ENCODE measurements at regions not wholly inside any gene's neighbourhood (a gene's known extent, or its start where the extent isn't known, plus 50 kb on each side); places are given as distances from the start of the nearest gene placed in this dataset.

DNA sequence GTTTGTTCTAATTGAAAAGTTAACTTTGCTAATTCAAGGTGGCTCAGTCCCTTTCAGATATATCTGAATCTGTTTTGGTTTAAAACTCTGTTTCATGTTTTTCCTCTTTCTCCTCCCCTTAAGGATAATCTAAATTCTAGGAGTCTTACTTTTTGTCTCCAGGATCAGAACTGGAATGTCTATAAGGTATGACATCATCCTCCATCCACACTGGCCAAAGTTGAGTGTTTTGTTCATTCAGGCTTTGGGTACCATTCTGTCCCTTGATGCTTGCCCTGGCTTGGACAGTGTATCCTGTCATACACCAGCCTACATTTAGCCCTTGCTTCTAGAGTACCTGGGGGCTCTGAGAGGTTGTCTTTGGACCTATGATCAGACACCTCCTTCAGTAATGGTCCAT lies 56.8 kb upstream of the ANTXR2 start:
- ChIA-PET POLR2A (ENCODE audit: unreplicated experiment) (no interaction called here), CTCF (no interaction called here)
- no peak overlapping the region for H3K4me2 ChIP-seq (ENCODE audit: low read depth, low read length)
- H4K5ac ChIP-seq (ENCODE audit: low read depth, low read length): no peak overlapping the region
- dilution Hi-C loops (cut with HindIII; ENCODE audit: low sequenced_read_pairs, unreplicated experiment) (no loop called here), in situ Hi-C loops (cut with MboI; ENCODE audit: low sequenced_read_pairs) (no loop called here), intact Hi-C loops (cut with micrococcal nuclease) (no loop called here)
- H3K18ac ChIP-seq (ENCODE audit: low read depth, low read length): no peak overlapping the region; the same call in 1 of the 2 replicates
- H2BK15ac ChIP-seq (ENCODE audit: low read depth, low read length): 0 out of 3 replicates have a peak overlapping the region, but pooled peaks have one; percentile 0
- H2AK5ac ChIP-seq (ENCODE audit: low read depth, low read length): no peak overlapping the region
- H2BK20ac ChIP-seq (ENCODE audit: low read depth, low read length): no peak overlapping the region
- no peak overlapping the region for H3K27ac ChIP-seq (ENCODE audit: insufficient read depth, low read length)
- no peak for TF ChIP-seq NFE2L2 (IDR thresholded peaks at IDR 0.05; ENCODE audit: low read depth, low read length)
- TF ChIP-seq CHD1 (IDR thresholded peaks at IDR 0.05; ENCODE audit: low read depth, low read length): no peak
- TF ChIP-seq RAD21 (IDR thresholded peaks at IDR 0.05; ENCODE audit: low read length): no peak
- TF ChIP-seq, protein P1, sequence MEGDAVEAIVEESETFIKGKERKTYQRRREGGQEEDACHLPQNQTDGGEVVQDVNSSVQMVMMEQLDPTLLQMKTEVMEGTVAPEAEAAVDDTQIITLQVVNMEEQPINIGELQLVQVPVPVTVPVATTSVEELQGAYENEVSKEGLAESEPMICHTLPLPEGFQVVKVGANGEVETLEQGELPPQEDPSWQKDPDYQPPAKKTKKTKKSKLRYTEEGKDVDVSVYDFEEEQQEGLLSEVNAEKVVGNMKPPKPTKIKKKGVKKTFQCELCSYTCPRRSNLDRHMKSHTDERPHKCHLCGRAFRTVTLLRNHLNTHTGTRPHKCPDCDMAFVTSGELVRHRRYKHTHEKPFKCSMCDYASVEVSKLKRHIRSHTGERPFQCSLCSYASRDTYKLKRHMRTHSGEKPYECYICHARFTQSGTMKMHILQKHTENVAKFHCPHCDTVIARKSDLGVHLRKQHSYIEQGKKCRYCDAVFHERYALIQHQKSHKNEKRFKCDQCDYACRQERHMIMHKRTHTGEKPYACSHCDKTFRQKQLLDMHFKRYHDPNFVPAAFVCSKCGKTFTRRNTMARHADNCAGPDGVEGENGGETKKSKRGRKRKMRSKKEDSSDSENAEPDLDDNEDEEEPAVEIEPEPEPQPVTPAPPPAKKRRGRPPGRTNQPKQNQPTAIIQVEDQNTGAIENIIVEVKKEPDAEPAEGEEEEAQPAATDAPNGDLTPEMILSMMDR (conservative IDR thresholded peaks at IDR 0.05; ENCODE audit: low read depth, low read length): no peak
- TF ChIP-seq, protein P2, sequence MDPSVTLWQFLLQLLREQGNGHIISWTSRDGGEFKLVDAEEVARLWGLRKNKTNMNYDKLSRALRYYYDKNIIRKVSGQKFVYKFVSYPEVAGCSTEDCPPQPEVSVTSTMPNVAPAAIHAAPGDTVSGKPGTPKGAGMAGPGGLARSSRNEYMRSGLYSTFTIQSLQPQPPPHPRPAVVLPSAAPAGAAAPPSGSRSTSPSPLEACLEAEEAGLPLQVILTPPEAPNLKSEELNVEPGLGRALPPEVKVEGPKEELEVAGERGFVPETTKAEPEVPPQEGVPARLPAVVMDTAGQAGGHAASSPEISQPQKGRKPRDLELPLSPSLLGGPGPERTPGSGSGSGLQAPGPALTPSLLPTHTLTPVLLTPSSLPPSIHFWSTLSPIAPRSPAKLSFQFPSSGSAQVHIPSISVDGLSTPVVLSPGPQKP (IDR thresholded peaks at IDR 0.05; ENCODE audit: borderline replicate concordance, low read depth, low read length): no peak
- TF ChIP-seq FOS (IDR thresholded peaks at IDR 0.05; ENCODE audit: low read depth, low read length): no peak
- no peak for TF ChIP-seq MAFK (IDR thresholded peaks at IDR 0.05; ENCODE audit: low read depth, low read length)
- TF ChIP-seq MAZ (IDR thresholded peaks at IDR 0.05; ENCODE audit: borderline replicate concordance, low read depth, low read length): no peak
- TF ChIP-seq MXI1 (IDR thresholded peaks at IDR 0.05; ENCODE audit: borderline replicate concordance, low read depth, low read length): no peak
- no peak for TF ChIP-seq BHLHE40 (IDR thresholded peaks at IDR 0.05; ENCODE audit: low read depth, low read length)
- TF ChIP-seq RCOR1 (IDR thresholded peaks at IDR 0.05; ENCODE audit: insufficient replicate concordance, low read length): no peak
- no peak for TF ChIP-seq CEBPB (IDR thresholded peaks at IDR 0.05; ENCODE audit: low read depth, low read length)
- no peak for TF ChIP-seq SMC3 (IDR thresholded peaks at IDR 0.05; ENCODE audit: low read depth, low read length)
- no peak for TF ChIP-seq POLR2A (IDR thresholded peaks at IDR 0.05; ENCODE audit: low read depth, low read length)
- TF ChIP-seq, protein P3, sequence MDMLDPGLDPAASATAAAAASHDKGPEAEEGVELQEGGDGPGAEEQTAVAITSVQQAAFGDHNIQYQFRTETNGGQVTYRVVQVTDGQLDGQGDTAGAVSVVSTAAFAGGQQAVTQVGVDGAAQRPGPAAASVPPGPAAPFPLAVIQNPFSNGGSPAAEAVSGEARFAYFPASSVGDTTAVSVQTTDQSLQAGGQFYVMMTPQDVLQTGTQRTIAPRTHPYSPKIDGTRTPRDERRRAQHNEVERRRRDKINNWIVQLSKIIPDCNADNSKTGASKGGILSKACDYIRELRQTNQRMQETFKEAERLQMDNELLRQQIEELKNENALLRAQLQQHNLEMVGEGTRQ (IDR thresholded peaks at IDR 0.05; ENCODE audit: low read depth, low read length): no peak
- no peak for TF ChIP-seq RFX5 (IDR thresholded peaks at IDR 0.05; ENCODE audit: low read depth, low read length)
- H2AFZ ChIP-seq (replicated peaks; ENCODE audit: low read length, poor library complexity): no peak overlapping the region
- H3K79me1 ChIP-seq (ENCODE audit: low read depth in 1 of 2, low read length in 2 of 2): no peaks in the 10 kb centered on the region
- no peaks in the 10 kb centered on the region for H3K36me3 ChIP-seq (ENCODE audit: control insufficient read depth, insufficient read depth, low read length)
- H4K91ac ChIP-seq (ENCODE audit: insufficient read depth, low read depth, low read length): no peak overlapping the region
- no peak overlapping the region for H3K23ac ChIP-seq (ENCODE audit: low read depth, low read length)
- H4K20me1 ChIP-seq (ENCODE audit: insufficient read depth, low read length): no peaks in the 10 kb centered on the region
- H3K9ac ChIP-seq (ENCODE audit: low read depth, low read length): no peak overlapping the region
- H3K9me3 ChIP-seq (ENCODE audit: control insufficient read depth, insufficient read depth, low read length): no peaks in the 10 kb centered on the region
- H3K27me3 ChIP-seq (ENCODE audit: control insufficient read depth, insufficient read depth, low read length): no peaks in the 10 kb centered on the region
- peaks cover 5% of the 10 kb centered on the region; the same call in 1 of the 2 replicates for H3K4me1 ChIP-seq (ENCODE audit: control insufficient read depth, insufficient read depth, low read length)
- H3K4ac ChIP-seq (ENCODE audit: low read depth, low read length): no peak overlapping the region
- DNase-seq (no peak), ATAC-seq (ENCODE audit: low read depth) (no peak)
- H2BK5ac ChIP-seq (ENCODE audit: low read depth, low read length, poor library complexity, severe bottlenecking): no peak overlapping the region
- no peak overlapping the region for H3K14ac ChIP-seq (replicated peaks; ENCODE audit: low read depth, low read length)
- H3K56ac ChIP-seq (ENCODE audit: extremely low read depth, insufficient read depth, low read length): no peak overlapping the region
- H2AK9ac ChIP-seq (replicated peaks; ENCODE audit: low read depth, low read length, poor library complexity): no peak overlapping the region
- no peak overlapping the region for H2BK120ac ChIP-seq (ENCODE audit: low read depth, low read length)
- no TSS peak for BruUV-seq (replicated peaks)
- H3K9me1 ChIP-seq (ENCODE audit: insufficient read depth, low read length): no peaks in the 10 kb centered on the region
- H4K8ac ChIP-seq (ENCODE audit: low read depth in 2 of 2, low read length in 2 of 2): no peak overlapping the region
- H3K4me3 ChIP-seq (ENCODE audit: insufficient read depth, low read depth, low read length): no peak overlapping the region

All from IMR-90 (cell line).